H1 (cell line): ENCODE measurements at regions not wholly inside any gene's neighbourhood (a gene's known extent, or its start where the extent isn't known, plus 50 kb on each side); places are given as distances from the start of the nearest gene placed in this dataset.

Source experiments
- CTCF ChIA-PET: fragments of 300-600 bp; sonication (Branson Sonifier 250); formaldehyde crosslinking; loops from one replicate; lab custom pipeline; 2021; ENCODE audit not compliant: partially characterized antibody; lab: Charles Lee
- POLR2A ChIA-PET: fragments of 300-600 bp; sonication (Branson Sonifier 250); formaldehyde crosslinking; loops from one replicate; lab custom pipeline; 2021; ENCODE audit warnings: inconsistent platforms; ENCODE audit not compliant: partially characterized antibody; lab: Charles Lee
- DNase-seq, 2 experiments: peaks; one replicate each; pipeline versions ENCODE4 v3.0.0 to v3.0.0-alpha.2; 2010 to 2022; ENCODE audit warnings: low spot score in 2 of 2, low read depth in 1 of 2, mixed read lengths in 1 of 2
- FAIRE-seq: peaks from 2 replicates; lab custom pipeline; 2011; peaks lifted over from hg19 to GRCh38; lab: Jason Lieb, UNC
- H2AFZ ChIP-seq: 2 replicates; pipeline ENCODE4 v1.8.1; 2012; ENCODE audit warnings: low read length, inconsistent platforms
- H2AK5ac ChIP-seq: 2 replicates; pipeline ENCODE4 v1.6.1; 2013; ENCODE audit warnings: low read depth, low read length
- H2BK120ac ChIP-seq: replicated peaks from 2 replicates; pipeline ENCODE3; 2013; ENCODE audit warnings: low read depth, low read length, inconsistent platforms
- H2BK12ac ChIP-seq: 2 replicates; pipeline ENCODE4 v1.6.1; 2013; ENCODE audit warnings: low read depth, low read length
- H2BK15ac ChIP-seq: 2 replicates; pipeline ENCODE4 v1.6.1; 2013; ENCODE audit warnings: low read length
- H2BK20ac ChIP-seq: 2 replicates; pipeline ENCODE4 v1.6.1; 2013; ENCODE audit warnings: low read length
- H2BK5ac ChIP-seq: 2 replicates; pipeline ENCODE4 v1.6.1; 2013; ENCODE audit warnings: low read depth, low read length
- H3K14ac ChIP-seq: 2 replicates; pipeline ENCODE4 v1.6.1; 2013; ENCODE audit warnings: inconsistent platforms; ENCODE audit not compliant: insufficient read length
- H3K18ac ChIP-seq: 2 replicates; pipeline ENCODE4 v1.6.1; 2013; ENCODE audit warnings: low read length; ENCODE audit errors: extremely low read depth
- H3K23ac ChIP-seq: 2 replicates; pipeline ENCODE4 v1.6.1; 2013; ENCODE audit warnings: inconsistent platforms; ENCODE audit not compliant: insufficient read length
- H3K23me2 ChIP-seq: 2 replicates; pipeline ENCODE4 v1.6.1; 2013; ENCODE audit warnings: low read depth, low read length
- H3K27ac ChIP-seq: 2 replicates; pipeline ENCODE4 v1.6.1; 2011; ENCODE audit warnings: low read depth, low read length, inconsistent platforms
- H3K27me3 ChIP-seq, 4 experiments: replicated peaks in 1 of 4; 1 replicate in 1 of 4; 2 replicates in 3 of 4; pipeline versions ENCODE4 v1.6.1 to v1.8.1; 2011 to 2013; ENCODE audit warnings: low read length in 3 of 4, mild to moderate bottlenecking in 3 of 4, inconsistent platforms in 2 of 4, mixed read lengths in 2 of 4, moderate library complexity in 1 of 4; ENCODE audit not compliant: control insufficient read depth in 3 of 4, insufficient read depth in 3 of 4; ENCODE audit errors: extremely low read depth in 1 of 4
- H3K36me3 ChIP-seq, 4 experiments: 2 replicates each; pipeline versions ENCODE4 v1.6.1 to v1.8.1; 2011 to 2013; ENCODE audit warnings: mild to moderate bottlenecking in 4 of 4, low read length in 3 of 4, moderate library complexity in 2 of 4, control low read depth in 1 of 4, inconsistent platforms in 1 of 4; ENCODE audit not compliant: insufficient read depth in 4 of 4, control insufficient read depth in 2 of 4
- H3K4ac ChIP-seq: replicated peaks from 2 replicates; pipeline ENCODE3; 2013; ENCODE audit warnings: low read length, low read depth, mixed read lengths, inconsistent platforms; ENCODE audit not compliant: insufficient read length
- H3K4me1 ChIP-seq, 4 experiments: replicated peaks in 1 of 4; 1 replicate in 1 of 4; 2 replicates in 3 of 4; pipeline versions ENCODE4 v1.6.1 to v1.8.1; 2011 to 2013; ENCODE audit warnings: low read length in 3 of 4, inconsistent platforms in 2 of 4, mixed read lengths in 1 of 4; ENCODE audit not compliant: insufficient read depth in 4 of 4, control insufficient read depth in 3 of 4
- H3K4me2 ChIP-seq, 2 experiments: 2 replicates each; pipeline versions ENCODE4 v1.6.1 to v1.8.1; 2011 to 2013; ENCODE audit warnings: low read depth in 2 of 2, low read length in 2 of 2, control low read depth in 1 of 2, inconsistent platforms in 1 of 2, mild to moderate bottlenecking in 1 of 2; ENCODE audit not compliant: insufficient read depth in 1 of 2
- H3K4me3 ChIP-seq, 4 experiments: fragments of 200-600, 300-600 bp in 1 of 4; sonication (generic), shearing (Covaris generic), sonication (Bioruptor Twin) in 1 of 4; 2 replicates each; pipeline versions ENCODE4 v1.5.1 to v1.8.1; 2011 to 2016; ENCODE audit warnings: low read length in 4 of 4, low read depth in 3 of 4, control low read depth in 2 of 4, inconsistent platforms in 2 of 4, mild to moderate bottlenecking in 2 of 4, mixed read lengths in 1 of 4, moderate library complexity in 1 of 4; ENCODE audit not compliant: insufficient read depth in 2 of 4; ENCODE audit errors: extremely low read depth in 1 of 4
- H3K56ac ChIP-seq: replicated peaks from 2 replicates; pipeline ENCODE3; 2013; ENCODE audit warnings: low read depth, mild to moderate bottlenecking, mixed read lengths, low read length, inconsistent platforms; ENCODE audit not compliant: insufficient read length
- H3K79me1 ChIP-seq: 2 replicates; pipeline ENCODE4 v1.6.1; 2013; ENCODE audit warnings: low read depth, low read length, control low read depth
- H3K79me2 ChIP-seq, 2 experiments: 2 replicates each; pipeline versions ENCODE4 v1.6.1 to v1.8.1; 2012 to 2013; ENCODE audit warnings: low read length in 2 of 2, mild to moderate bottlenecking in 2 of 2, inconsistent platforms in 1 of 2; ENCODE audit not compliant: insufficient read depth in 2 of 2, control insufficient read depth in 1 of 2
- H3K9ac ChIP-seq, 4 experiments: replicated peaks in 1 of 4; 1 replicate in 1 of 4; 2 replicates in 3 of 4; pipeline versions ENCODE4 v1.6.1 to v1.8.1; 2011 to 2013; ENCODE audit warnings: low read depth in 3 of 4, low read length in 3 of 4, control low read depth in 2 of 4, mild to moderate bottlenecking in 2 of 4, moderate library complexity in 2 of 4, inconsistent platforms in 1 of 4; ENCODE audit errors: extremely low read depth in 1 of 4
- H3K9me3 ChIP-seq, 2 experiments: 2 replicates each; pipeline versions ENCODE4 v1.6.1 to v1.8.1; 2012 to 2013; ENCODE audit warnings: mild to moderate bottlenecking in 2 of 2, moderate library complexity in 2 of 2, control low read depth in 1 of 2, inconsistent platforms in 1 of 2, low read depth in 1 of 2, low read length in 1 of 2, mixed read lengths in 1 of 2; ENCODE audit not compliant: insufficient read depth in 2 of 2
- H4K20me1 ChIP-seq, 2 experiments: replicated peaks in 1 of 2; 2 replicates each; pipeline versions ENCODE3 to v1.8.1; 2011 to 2013; ENCODE audit warnings: inconsistent platforms in 2 of 2, low read length in 2 of 2, mild to moderate bottlenecking in 1 of 2; ENCODE audit not compliant: insufficient read depth in 2 of 2, control insufficient read depth in 1 of 2
- H4K5ac ChIP-seq: 2 replicates; pipeline ENCODE4 v1.6.1; 2013; ENCODE audit warnings: low read length, low read depth, mixed read lengths, inconsistent platforms; ENCODE audit not compliant: insufficient read length
- H4K8ac ChIP-seq: 2 replicates; pipeline ENCODE4 v1.8.0; 2013; ENCODE audit warnings: mild to moderate bottlenecking, moderate library complexity, low read length, inconsistent platforms; ENCODE audit not compliant: insufficient read depth; ENCODE audit errors: extremely low read depth
- H4K91ac ChIP-seq: replicated peaks from 2 replicates; pipeline ENCODE3; 2013; ENCODE audit warnings: low read length, mixed read lengths, inconsistent platforms; ENCODE audit not compliant: insufficient read length
- CBX5 ChIP-seq: fragments of 300-800, 300-1000 bp; sonication (generic); IDR thresholded peaks from 2 replicates; pipeline ENCODE4 v1.7.1; 2016; ENCODE audit warnings: antibody characterized with exemption, low read length, low read depth
- CHD1 ChIP-seq: IDR thresholded peaks from 2 replicates; pipeline ENCODE4 v1.6.1; 2012; ENCODE audit warnings: low read depth, low read length, improper control_type of control experiment
- CHD2 ChIP-seq: IDR thresholded peaks from 2 replicates; pipeline ENCODE4 v1.6.1; 2012; ENCODE audit warnings: low read length, improper control_type of control experiment
- EGR1 ChIP-seq: IDR thresholded peaks from 2 replicates; pipeline ENCODE4 v1.6.1; 2011; ENCODE audit warnings: low read depth, low read length, borderline replicate concordance
- MAX ChIP-seq: IDR thresholded peaks from 2 replicates; pipeline ENCODE4 v1.6.1; 2012; ENCODE audit warnings: inconsistent platforms
- POLR2AphosphoS5 ChIP-seq: IDR thresholded peaks from 2 replicates; pipeline ENCODE4 v1.6.1; 2011; ENCODE audit warnings: low read depth, low read length
- RAD21 ChIP-seq, 2 experiments: IDR thresholded peaks in 1 of 2; conservative IDR thresholded peaks in 1 of 2; 2 replicates each; pipeline ENCODE4 v1.6.1; 2011; ENCODE audit warnings: low read depth in 2 of 2, low read length in 2 of 2, improper control_type of control experiment in 1 of 2, inconsistent platforms in 1 of 2, mild to moderate bottlenecking in 1 of 2, moderate library complexity in 1 of 2
- RFX5 ChIP-seq: IDR thresholded peaks from 2 replicates; pipeline ENCODE4 v1.6.1; 2011; ENCODE audit warnings: low read depth, low read length, improper control_type of control experiment, borderline replicate concordance
- SP4 ChIP-seq: IDR thresholded peaks from 2 replicates; pipeline ENCODE4 v1.6.1; 2012; ENCODE audit warnings: low read length, inconsistent platforms
- TAF1 ChIP-seq: IDR thresholded peaks from 2 replicates; pipeline ENCODE4 v1.6.1; 2011; ENCODE audit warnings: mild to moderate bottlenecking, low read depth, low read length
- TCF12 ChIP-seq: IDR thresholded peaks from 2 replicates; pipeline ENCODE4 v1.6.1; 2011; ENCODE audit warnings: low read depth, mild to moderate bottlenecking, low read length
- WGBS, 2 experiments: shearing (Covaris generic) in 1 of 2; methylation state at CpG; one replicate each; pipeline versions ENCODE4 v1.1.6 to v1.1.7; 2013 to 2015; ENCODE audit warnings: low lambda C conversion rate in 2 of 2, mixed read lengths in 2 of 2, inconsistent platforms in 1 of 2, low coverage in 1 of 2, missing lambda C conversion rate in 1 of 2; ENCODE audit not compliant: insufficient replicate concordance in 2 of 2, insufficient coverage in 1 of 2, insufficient read length in 1 of 2; ENCODE audit errors: extremely low coverage in 1 of 2, missing lambda C conversion rate in 1 of 2; 5-methylcytosine and 5-hydroxymethylcytosine counted together
- TF ChIP-seq, protein P1 (sequence below): IDR thresholded peaks from 2 replicates; pipeline ENCODE4 v1.6.1; 2012; ENCODE audit warnings: low read length, inconsistent platforms

GRCh38 chr15:53911431-53911830 is 66.8 kb upstream of the UNC13C start:
- no peaks in the 10 kb centered on the region for H3K79me2 ChIP-seq
- no peak overlapping the region for H3K18ac ChIP-seq
- H3K23me2 ChIP-seq = no peaks in the 10 kb centered on the region
- no peak overlapping the region for H4K8ac ChIP-seq
- H4K5ac ChIP-seq = no peak overlapping the region
- H3K79me1 ChIP-seq = no peaks in the 10 kb centered on the region
- H2BK12ac ChIP-seq = no peak overlapping the region
- no peak overlapping the region for H2BK20ac ChIP-seq
- POLR2A ChIA-PET = no interaction called here
- no peaks in the 10 kb centered on the region for H3K36me3 ChIP-seq
- CTCF ChIA-PET = interaction anchor here (0.7 to 1.4 kb wide), 2 partner anchors 19 to 20 kb away, joined by 3 read pairs; no protein-coding TSS in a partner anchor
- TF ChIP-seq, protein P1, sequence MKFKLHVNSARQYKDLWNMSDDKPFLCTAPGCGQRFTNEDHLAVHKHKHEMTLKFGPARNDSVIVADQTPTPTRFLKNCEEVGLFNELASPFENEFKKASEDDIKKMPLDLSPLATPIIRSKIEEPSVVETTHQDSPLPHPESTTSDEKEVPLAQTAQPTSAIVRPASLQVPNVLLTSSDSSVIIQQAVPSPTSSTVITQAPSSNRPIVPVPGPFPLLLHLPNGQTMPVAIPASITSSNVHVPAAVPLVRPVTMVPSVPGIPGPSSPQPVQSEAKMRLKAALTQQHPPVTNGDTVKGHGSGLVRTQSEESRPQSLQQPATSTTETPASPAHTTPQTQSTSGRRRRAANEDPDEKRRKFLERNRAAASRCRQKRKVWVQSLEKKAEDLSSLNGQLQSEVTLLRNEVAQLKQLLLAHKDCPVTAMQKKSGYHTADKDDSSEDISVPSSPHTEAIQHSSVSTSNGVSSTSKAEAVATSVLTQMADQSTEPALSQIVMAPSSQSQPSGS = no peak
- TF ChIP-seq SP4 (no peak), RAD21 (IDR thresholded peaks at IDR 0.05 in 1 of 2, conservative IDR thresholded peaks at IDR 0.05 in 1 of 2; ENCODE audit: low read depth in 2 of 2, low read length in 2 of 2) (no peak), RFX5 (no peak), EGR1 (no peak), TAF1 (no peak), TCF12 (no peak), CHD2 (no peak), CBX5 (no peak), POLR2AphosphoS5 (no peak), CHD1 (no peak), MAX (no peak)
- H3K4me3 ChIP-seq = no peak overlapping the region
- H2BK15ac ChIP-seq = no peak overlapping the region
- H3K56ac ChIP-seq = no peak overlapping the region
- H3K4me2 ChIP-seq = no peak overlapping the region
- FAIRE-seq = no peak
- H3K27me3 ChIP-seq = no peaks in the 10 kb centered on the region
- DNase-seq = no peak
- H2BK5ac ChIP-seq = no peak overlapping the region
- no peak overlapping the region for H3K9ac ChIP-seq
- H2AK5ac ChIP-seq = no peak overlapping the region
- no peak overlapping the region for H3K27ac ChIP-seq
- no peak overlapping the region for H2AFZ ChIP-seq
- no peak overlapping the region for H3K14ac ChIP-seq
- H3K9me3 ChIP-seq = peaks cover 0 to 7% of the 10 kb centered on the region in 2 experiments; a peak in 2 of 4 replicates
- H3K4ac ChIP-seq = no peak overlapping the region
- H2BK120ac ChIP-seq = no peak overlapping the region
- WGBS, 2 experiments = 87% methylated on average over 10 of the region's 10 CpGs; no CpG with 5 or more reads in 1 of the 2 experiments
- no peak overlapping the region for H4K91ac ChIP-seq
- H4K20me1 ChIP-seq = no peaks in the 10 kb centered on the region
- H3K23ac ChIP-seq = no peak overlapping the region
- peaks cover 0 to under 1% (median 0%) of the 10 kb centered on the region in 4 experiments; a peak in 2 of 7 replicates for H3K4me1 ChIP-seq
